Naive B cell (primary cell): ENCODE measurements at regions not wholly inside any gene's neighbourhood (a gene's known extent, or its start where the extent isn't known, plus 50 kb on each side); places are given as distances from the start of the nearest gene placed in this dataset.
A peak's percentile ranks its signal among the peaks of the same experiment; 100 is the strongest.

ENCODE experiments used
- ATAC-seq, 2 donors: fragments of 150-1000 bp; cut with Tn5 transposase; 2 replicates each; pipeline ENCODE4 v1.10.0; 2021; ENCODE audit warnings: low read depth in 2 of 2, mild to moderate bottlenecking in 2 of 2, moderate library complexity in 2 of 2
- DNase-seq: peaks from one replicate; pipeline ENCODE4 v3.0.0; 2022
- H3K27ac Mint-ChIP-seq, 6 donors: one replicate each; pipeline ENCODE4 v1.8.0; 2020 to 2022; ENCODE audit warnings: mild to moderate bottlenecking in 6 of 6, mixed read lengths in 6 of 6, moderate library complexity in 5 of 6, inconsistent platforms in 2 of 6
- H3K27me3 Mint-ChIP-seq, 3 donors: one replicate each; pipeline ENCODE4 v1.8.0; 2021 to 2022; ENCODE audit warnings: mixed read lengths in 3 of 3, mild to moderate bottlenecking in 1 of 3
- H3K36me3 Mint-ChIP-seq, 2 donors: one replicate each; pipeline ENCODE4 v1.8.0; 2020 to 2022; ENCODE audit warnings: mixed read lengths in 2 of 2, inconsistent platforms in 1 of 2, mild to moderate bottlenecking in 1 of 2
- H3K4me1 Mint-ChIP-seq, 3 donors: one replicate each; pipeline ENCODE4 v1.8.0; 2020 to 2022; ENCODE audit warnings: mixed read lengths in 3 of 3, inconsistent platforms in 1 of 3, mild to moderate bottlenecking in 1 of 3, moderate library complexity in 1 of 3
- H3K4me3 Mint-ChIP-seq, 8 donors: one replicate each; pipeline ENCODE4 v1.8.0; 2020 to 2022; ENCODE audit warnings: mild to moderate bottlenecking in 8 of 8, mixed read lengths in 8 of 8, moderate library complexity in 8 of 8, inconsistent platforms in 2 of 8
- H3K9me3 Mint-ChIP-seq, 7 donors: one replicate each; pipeline ENCODE4 v1.8.0; 2020 to 2022; ENCODE audit warnings: mixed read lengths in 7 of 7, mild to moderate bottlenecking in 5 of 7, inconsistent platforms in 2 of 7, moderate library complexity in 1 of 7

DNA sequence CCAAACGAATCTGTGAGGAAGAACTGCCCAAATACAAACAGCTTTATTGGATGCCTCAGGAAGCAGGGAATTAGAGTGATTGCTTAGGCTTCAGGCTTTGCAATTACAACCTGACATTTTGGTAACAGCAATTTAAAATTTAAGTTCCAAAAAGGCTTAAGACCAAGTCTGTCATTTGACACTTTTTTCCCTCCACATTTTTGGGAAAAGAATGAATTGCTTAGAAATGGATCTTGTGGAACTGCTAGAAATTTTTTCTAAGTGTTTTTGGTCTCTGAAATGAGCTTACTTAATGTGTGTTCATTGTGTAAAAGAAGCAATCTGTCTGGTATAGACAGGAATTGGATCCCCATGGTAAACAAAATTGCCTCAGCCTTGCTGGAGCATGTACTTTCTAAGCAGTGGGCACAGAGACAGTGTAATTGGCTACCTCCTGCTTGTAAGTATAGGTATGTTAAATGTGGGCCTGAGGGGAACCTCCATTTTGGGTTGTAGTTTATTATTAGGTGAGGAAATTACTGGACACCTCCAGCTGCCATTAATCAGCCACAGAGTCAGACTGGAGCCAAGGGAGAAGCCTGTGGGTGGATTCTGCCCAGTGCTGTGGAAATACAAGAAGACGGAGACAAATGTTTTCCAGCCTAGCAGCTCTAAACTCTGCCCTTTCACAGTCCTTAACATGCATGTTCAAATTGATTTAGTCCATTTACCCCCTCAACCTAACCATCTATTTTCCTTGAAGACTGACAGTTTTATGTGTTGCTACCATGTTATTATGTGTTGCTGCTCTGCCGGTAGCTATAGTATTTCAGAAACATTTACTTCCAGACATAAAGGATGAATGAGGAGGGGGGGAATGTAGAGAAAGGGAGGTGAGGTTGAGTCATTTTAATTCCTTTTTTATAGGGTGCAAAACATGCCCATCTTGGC lies 473.0 kb downstream of the SPRY1 start:
- H3K4me3 Mint-ChIP-seq: no peak overlapping the region
- H3K4me1 Mint-ChIP-seq: no peaks in the 10 kb centered on the region
- H3K36me3 Mint-ChIP-seq: no peaks in the 10 kb centered on the region
- H3K27ac Mint-ChIP-seq: no peak overlapping the region
- DNase-seq: no peak
- peaks cover 0 to 4% (median 0%) of the 10 kb centered on the region in 7 donors for H3K9me3 Mint-ChIP-seq
- no peak for ATAC-seq
- no peaks in the 10 kb centered on the region for H3K27me3 Mint-ChIP-seq

DNA sequence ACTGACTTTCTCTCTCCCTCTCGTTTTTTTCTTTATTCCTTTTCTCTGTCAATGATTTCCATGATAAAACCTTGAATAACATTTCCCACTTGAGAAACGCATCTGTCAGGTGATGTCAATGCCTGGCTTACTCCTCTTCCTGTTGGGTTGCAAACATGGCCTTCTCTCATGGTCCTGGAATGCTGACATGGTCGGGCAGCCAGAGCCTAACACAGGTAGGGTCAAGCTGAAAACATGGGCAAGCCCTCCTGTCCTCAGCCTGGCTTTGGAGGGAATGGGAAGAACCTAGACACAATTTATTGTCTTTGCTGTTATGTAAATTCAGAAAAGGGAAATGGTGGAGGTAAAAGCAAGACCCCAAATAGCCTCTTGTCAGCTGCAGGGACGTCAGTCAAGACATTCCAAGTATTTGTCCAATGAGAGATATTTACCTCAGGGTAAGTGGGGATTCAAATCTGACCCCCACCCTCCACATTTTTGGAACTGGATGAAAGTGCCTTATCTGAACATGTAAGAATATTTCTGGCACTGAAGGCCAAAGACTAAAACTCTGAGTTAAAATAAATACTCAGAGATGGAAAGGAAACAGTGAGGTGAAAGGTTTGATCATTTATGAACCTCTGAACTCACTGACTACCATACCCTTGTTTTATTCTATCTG lies 473.8 kb downstream of the SPRY1 start:
- Mint-ChIP-seq H3K36me3 (no peaks in the 10 kb centered on the region), H3K4me1 (no peaks in the 10 kb centered on the region), H3K9me3 (peaks cover 0 to 4% (median 0%) of the 10 kb centered on the region in 7 donors), H3K27ac (no peak overlapping the region), H3K4me3 (no peak overlapping the region), H3K27me3 (no peaks in the 10 kb centered on the region)
- ATAC-seq: no peak
- no peak for DNase-seq

DNA sequence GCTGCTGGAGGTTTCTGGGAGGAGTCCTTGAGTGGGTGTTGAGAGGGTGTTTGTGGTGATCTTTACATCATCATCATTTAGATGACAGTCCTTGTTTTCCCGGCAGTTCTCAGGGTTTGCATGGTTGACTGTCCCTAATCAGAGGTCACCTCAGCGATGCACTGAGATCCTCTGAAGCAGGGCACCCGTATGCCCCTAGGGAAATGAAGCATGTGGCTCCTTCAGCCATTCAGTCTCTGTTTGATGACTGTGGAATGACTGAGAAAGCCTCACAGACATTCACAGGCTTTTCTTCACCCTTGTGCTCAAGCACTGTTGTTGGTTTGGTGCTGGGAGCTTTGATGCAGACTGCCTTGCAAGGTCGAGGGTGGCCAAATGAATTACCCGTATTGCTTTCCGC lies 474.7 kb downstream of the SPRY1 start:
- ATAC-seq (no peak), DNase-seq (no peak)
- no peaks in the 10 kb centered on the region for H3K4me1 Mint-ChIP-seq
- H3K27ac Mint-ChIP-seq: no peak overlapping the region
- H3K9me3 Mint-ChIP-seq: peaks cover 0 to 4% (median 0%) of the 10 kb centered on the region in 7 donors
- H3K36me3 Mint-ChIP-seq: no peaks in the 10 kb centered on the region
- no peaks in the 10 kb centered on the region for H3K27me3 Mint-ChIP-seq
- no peak overlapping the region for H3K4me3 Mint-ChIP-seq

DNA sequence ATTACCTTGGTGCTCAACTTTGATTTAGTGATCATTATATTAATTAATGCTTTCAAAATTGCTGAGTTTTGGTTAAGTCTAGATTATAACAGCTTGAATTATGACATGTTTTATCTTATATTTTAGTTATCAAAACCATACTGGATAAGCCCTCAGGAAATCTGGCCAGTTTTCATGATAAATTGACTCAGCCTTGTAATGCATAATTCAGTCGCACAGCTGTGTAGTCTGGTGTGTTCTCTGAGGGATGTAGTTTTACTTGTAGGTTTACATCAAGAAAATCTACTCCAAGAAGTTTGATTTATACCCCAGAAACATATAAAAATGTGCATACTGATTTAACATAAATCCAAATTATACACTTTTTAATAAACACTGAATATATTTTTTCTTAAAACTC lies 477.5 kb downstream of the SPRY1 start:
- Mint-ChIP-seq H3K36me3 (no peaks in the 10 kb centered on the region), H3K27ac (no peak overlapping the region), H3K9me3 (peaks cover 0 to 2% (median 0%) of the 10 kb centered on the region in 7 donors), H3K27me3 (no peaks in the 10 kb centered on the region), H3K4me3 (no peak overlapping the region), H3K4me1 (no peaks in the 10 kb centered on the region)
- no peak for ATAC-seq
- DNase-seq: no peak

DNA sequence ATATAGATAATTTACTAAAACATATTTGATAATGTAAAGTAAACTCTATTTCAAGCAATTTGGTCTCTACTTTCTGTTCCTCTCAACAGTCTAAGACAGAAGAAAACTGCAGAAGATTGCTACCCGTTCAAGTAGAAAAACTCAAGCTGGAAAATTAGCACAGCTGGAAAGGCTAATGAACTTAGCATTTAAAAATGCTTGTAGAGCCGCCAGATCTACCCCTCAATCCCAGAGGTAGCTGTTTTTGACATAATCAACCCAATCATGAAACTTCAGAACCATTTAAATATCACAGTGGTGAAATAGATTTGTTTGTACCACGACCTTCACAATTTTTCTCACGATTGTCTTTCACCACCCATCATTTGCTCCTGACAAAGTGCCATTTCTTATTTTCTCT lies 479.5 kb downstream of the SPRY1 start:
- Mint-ChIP-seq H3K9me3 (peaks cover 0 to 4% (median 0%) of the 10 kb centered on the region in 7 donors), H3K4me1 (no peaks in the 10 kb centered on the region), H3K27me3 (no peaks in the 10 kb centered on the region), H3K36me3 (no peaks in the 10 kb centered on the region), H3K27ac (no peak overlapping the region), H3K4me3 (no peak overlapping the region)
- ATAC-seq: no peak
- no peak for DNase-seq

DNA sequence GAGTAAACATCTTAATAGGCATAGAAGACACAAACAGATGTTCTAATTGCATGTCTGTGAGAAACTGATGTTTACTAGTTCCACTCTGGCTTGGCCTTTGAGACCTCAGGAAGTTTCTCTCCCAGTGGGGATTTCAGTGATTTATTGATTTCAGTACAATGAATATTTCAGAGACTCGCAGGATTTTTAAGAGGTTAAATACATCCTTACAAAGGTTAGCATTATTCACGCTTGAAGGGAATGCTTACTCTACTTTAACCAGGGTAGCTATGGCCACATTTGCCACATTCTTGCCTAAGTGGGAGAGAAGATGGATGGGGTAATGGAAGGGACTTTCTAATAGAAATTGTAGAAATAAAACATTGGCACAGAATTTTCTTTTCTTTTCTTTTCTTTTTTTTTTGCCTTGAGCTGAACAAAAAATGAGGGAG lies 480.1 kb downstream of the SPRY1 start:
- peak overlapping the region in 1 of 6 donors; percentile 2 for H3K27ac Mint-ChIP-seq
- ATAC-seq (no peak), DNase-seq (no peak)
- H3K36me3 Mint-ChIP-seq: no peaks in the 10 kb centered on the region
- no peaks in the 10 kb centered on the region for H3K27me3 Mint-ChIP-seq
- peaks cover 0 to 4% (median 0%) of the 10 kb centered on the region in 7 donors for H3K9me3 Mint-ChIP-seq
- H3K4me1 Mint-ChIP-seq: no peaks in the 10 kb centered on the region
- no peak overlapping the region for H3K4me3 Mint-ChIP-seq

DNA sequence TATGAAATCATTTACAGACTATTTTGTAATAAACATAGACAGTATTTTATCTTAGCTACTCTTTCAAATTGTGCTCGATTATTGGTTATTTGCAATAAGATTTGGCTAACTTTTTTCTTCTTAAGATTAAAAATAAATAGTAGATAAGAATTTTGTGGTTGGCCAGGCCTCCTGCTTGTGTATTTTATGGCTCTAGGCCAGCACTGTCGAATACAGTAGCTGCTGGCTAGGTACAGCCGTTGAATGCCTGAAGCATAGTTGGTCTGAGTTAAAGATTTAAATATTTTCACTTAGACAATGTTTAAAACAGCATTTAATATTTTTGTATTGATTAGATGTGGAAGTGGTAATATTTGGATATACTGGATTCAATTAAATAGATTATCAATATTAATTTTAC lies 481.0 kb downstream of the SPRY1 start:
- Mint-ChIP-seq H3K4me3 (no peak overlapping the region), H3K9me3 (peaks cover 0 to 4% (median 0%) of the 10 kb centered on the region in 7 donors), H3K4me1 (no peaks in the 10 kb centered on the region), H3K27ac (no peak overlapping the region), H3K27me3 (peaks cover 0 to 5% (median 0%) of the 10 kb centered on the region in 3 donors), H3K36me3 (no peaks in the 10 kb centered on the region)
- no peak for ATAC-seq
- no peak for DNase-seq

DNA sequence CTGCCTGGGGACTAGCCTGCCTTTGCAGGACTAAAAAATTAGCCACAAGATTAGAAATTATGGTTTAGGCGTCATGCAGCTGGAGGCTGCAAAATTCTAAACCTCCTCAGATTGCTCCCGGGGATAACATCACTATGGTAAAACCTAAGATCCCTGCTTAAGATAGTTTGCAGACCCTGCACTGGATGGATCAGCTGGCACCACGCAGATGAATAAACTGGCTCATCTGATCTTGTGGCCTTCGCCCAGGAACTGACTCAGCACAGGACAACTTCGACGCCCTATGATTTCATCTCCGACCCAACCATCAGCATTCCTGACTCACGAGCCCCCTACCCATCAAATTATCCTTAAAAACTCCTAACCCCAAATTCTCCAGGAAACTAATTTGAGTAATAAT lies 482.4 kb downstream of the SPRY1 start:
- Mint-ChIP-seq H3K36me3 (no peaks in the 10 kb centered on the region), H3K9me3 (peaks cover 0 to 4% (median 0%) of the 10 kb centered on the region in 7 donors), H3K4me3 (peak overlapping the region in 1 of 8 donors; percentile 22), H3K27ac (no peak overlapping the region), H3K4me1 (no peaks in the 10 kb centered on the region), H3K27me3 (peaks cover 0 to 5% (median 0%) of the 10 kb centered on the region in 3 donors)
- DNase-seq: no peak
- no peak for ATAC-seq

DNA sequence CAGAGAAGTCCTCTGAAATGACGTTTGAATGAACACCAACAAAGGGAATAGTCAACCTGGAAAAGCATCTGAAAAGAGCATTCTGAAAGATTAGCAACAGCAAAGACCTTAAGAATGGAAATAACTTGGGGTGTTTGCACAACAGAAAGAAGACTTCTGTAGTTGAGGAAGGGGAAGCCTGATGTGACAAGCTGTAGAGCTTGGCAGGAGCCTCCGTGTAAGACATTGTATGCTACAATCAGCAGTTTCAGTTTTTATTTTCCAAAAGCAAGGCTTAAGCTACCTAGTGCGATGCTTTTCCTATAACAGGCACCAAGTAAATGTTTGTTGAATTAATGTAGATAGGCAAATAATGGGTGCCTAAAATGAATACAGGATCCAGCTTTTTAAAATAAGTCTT lies 484.0 kb downstream of the SPRY1 start:
- Mint-ChIP-seq H3K9me3 (peaks cover 4 to 15% (median 7%) of the 10 kb centered on the region in 7 donors), H3K36me3 (peaks cover 0 to 12% of the 10 kb centered on the region in 2 donors), H3K4me3 (no peak overlapping the region), H3K27ac (no peak overlapping the region), H3K4me1 (no peaks in the 10 kb centered on the region), H3K27me3 (peaks cover 0 to 5% (median 0%) of the 10 kb centered on the region in 3 donors)
- no peak for ATAC-seq
- DNase-seq: no peak

DNA sequence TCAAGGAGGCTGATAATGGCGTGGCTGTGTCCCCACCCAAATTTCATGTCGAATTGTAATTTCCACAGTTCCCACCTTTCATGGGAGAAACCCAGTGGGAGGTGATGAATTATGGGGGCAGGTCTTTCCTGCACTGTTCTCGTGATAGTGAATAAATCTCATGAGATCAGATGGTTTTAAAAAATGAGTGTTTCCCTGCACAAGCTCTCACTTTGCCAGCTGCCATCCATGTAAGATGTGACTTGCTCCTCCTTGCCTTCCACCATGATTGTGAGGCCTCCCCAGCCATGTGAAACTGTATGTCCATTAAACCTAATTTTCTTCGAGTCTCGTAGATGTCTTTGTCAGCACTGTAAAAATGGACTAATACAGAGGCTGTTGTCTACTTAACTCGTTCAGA lies 488.3 kb downstream of the SPRY1 start:
- H3K27ac Mint-ChIP-seq: no peak overlapping the region
- no peaks in the 10 kb centered on the region for H3K4me1 Mint-ChIP-seq
- peaks cover 3 to 15% (median 5%) of the 10 kb centered on the region in 7 donors for H3K9me3 Mint-ChIP-seq
- peaks cover 0 to 5% (median 0%) of the 10 kb centered on the region in 3 donors for H3K27me3 Mint-ChIP-seq
- DNase-seq (no peak), ATAC-seq (no peak)
- H3K4me3 Mint-ChIP-seq: no peak overlapping the region
- peaks cover 0 to 12% of the 10 kb centered on the region in 2 donors for H3K36me3 Mint-ChIP-seq

DNA sequence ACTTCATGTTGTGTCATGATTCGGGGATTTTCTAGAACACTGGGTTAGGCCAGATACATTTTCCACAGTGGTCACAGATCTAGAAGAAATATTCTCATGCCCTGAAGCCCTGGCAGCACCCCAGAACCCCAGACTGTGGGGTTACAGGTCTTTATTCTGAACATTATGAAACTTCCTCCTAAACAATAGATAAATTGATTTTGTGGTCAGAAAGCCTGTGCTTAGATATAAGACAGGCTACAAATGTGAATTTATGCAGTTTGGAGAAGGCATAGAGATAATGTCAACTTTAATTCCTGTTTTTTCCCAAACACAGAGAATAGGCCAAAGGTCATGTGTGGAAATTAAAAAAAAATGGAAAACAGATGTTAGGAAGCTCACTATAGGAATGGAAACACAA lies 492.9 kb downstream of the SPRY1 start:
- Mint-ChIP-seq H3K27ac (no peak overlapping the region), H3K36me3 (peaks cover 0 to 9% of the 10 kb centered on the region in 2 donors), H3K27me3 (no peaks in the 10 kb centered on the region), H3K9me3 (peaks cover 3 to 9% (median 5%) of the 10 kb centered on the region in 7 donors), H3K4me3 (no peak overlapping the region), H3K4me1 (no peaks in the 10 kb centered on the region)
- no peak for DNase-seq
- ATAC-seq: no peak

DNA sequence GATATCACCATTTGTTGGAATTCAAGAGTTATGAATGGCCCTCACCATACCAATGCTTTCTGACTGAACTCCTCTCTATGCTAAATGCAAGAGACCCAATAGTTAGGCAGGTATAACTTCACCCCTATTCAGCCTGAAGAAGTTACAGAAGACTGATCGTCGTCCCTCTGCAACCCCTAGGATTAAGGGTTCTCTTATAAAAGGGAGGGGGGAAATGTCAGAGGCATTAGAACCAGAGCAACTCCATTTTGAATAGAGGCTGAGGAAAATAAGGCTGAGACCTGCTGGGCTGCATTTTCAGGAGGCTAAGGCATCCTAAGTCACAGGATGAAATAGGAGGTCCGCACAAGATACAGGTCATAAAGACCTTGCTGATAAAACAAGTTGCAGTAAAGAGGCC lies 494.3 kb downstream of the SPRY1 start:
- Mint-ChIP-seq H3K9me3 (no peaks in the 10 kb centered on the region), H3K4me1 (no peaks in the 10 kb centered on the region), H3K27ac (no peak overlapping the region), H3K4me3 (no peak overlapping the region), H3K27me3 (peaks cover 0 to 5% (median 0%) of the 10 kb centered on the region in 3 donors), H3K36me3 (no peaks in the 10 kb centered on the region)
- DNase-seq: no peak
- no peak for ATAC-seq

DNA sequence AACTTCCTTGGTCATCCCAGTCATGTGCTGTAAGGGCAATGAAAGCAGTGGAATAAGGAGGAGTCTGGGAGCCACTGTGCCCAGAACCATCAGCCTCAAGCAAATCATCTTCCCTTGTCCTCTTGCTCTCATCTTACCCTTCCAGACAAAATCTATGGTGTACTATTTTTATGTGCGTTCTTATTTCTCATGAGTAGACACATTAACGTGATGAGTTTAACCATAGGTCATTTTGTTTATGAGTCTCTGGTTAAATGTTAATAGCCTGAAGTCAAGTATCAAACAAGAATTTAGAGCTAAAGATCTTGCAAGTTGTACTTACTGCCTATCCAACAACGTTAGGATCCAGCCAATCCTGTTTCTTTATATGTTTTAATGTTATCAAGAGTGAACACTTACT lies 495.3 kb downstream of the SPRY1 start:
- ATAC-seq (no peak), DNase-seq (no peak)
- H3K27ac Mint-ChIP-seq: no peak overlapping the region
- H3K27me3 Mint-ChIP-seq: peaks cover 0 to 5% (median 0%) of the 10 kb centered on the region in 3 donors
- no peak overlapping the region for H3K4me3 Mint-ChIP-seq
- no peaks in the 10 kb centered on the region for H3K4me1 Mint-ChIP-seq
- no peaks in the 10 kb centered on the region for H3K9me3 Mint-ChIP-seq
- no peaks in the 10 kb centered on the region for H3K36me3 Mint-ChIP-seq
